Upper lobe of left lung (tissue), 4 donors: ENCODE measurements at regions not wholly inside any gene's neighbourhood (a gene's known extent, or its start where the extent isn't known, plus 50 kb on each side); places are given as distances from the start of the nearest gene placed in this dataset.

Experiments used
- CTCF ChIP-seq, 6 experiments: fragments of 450-650 bp in 4 of 6; fragments of 200-600 bp in 2 of 6; sonication (generic) in 2 of 6; IDR thresholded peaks; one replicate each; pipeline ENCODE4 v1.5.1; 2016 to 2019; ENCODE audit warnings: antibody characterized with exemption in 6 of 6
- EP300 ChIP-seq, 4 donors: sonication (generic); formaldehyde crosslinking; IDR thresholded peaks; one replicate each; pipeline ENCODE4 v1.5.1; 2017; ENCODE audit warnings: antibody characterized with exemption in 4 of 4, control low read depth in 2 of 4
- POLR2A ChIP-seq, 4 donors: fragments of 450-650 bp; IDR thresholded peaks; one replicate each; pipeline ENCODE4 v1.5.1; 2016 to 2017; ENCODE audit warnings: antibody characterized with exemption in 4 of 4, mild to moderate bottlenecking in 2 of 4
- POLR2AphosphoS5 ChIP-seq, 2 donors: sonication (generic); formaldehyde crosslinking; IDR thresholded peaks; one replicate each; pipeline ENCODE4 v1.5.1; 2017; ENCODE audit warnings: antibody characterized with exemption in 2 of 2

GRCh38 chr1:232705815-232706575, 76.1 kb upstream of the SIPA1L2 start:
- TF ChIP-seq EP300 (IDR thresholded peaks at IDR 0.05) (no peak), CTCF (IDR thresholded peaks at IDR 0.05) (no peak), POLR2AphosphoS5 (IDR thresholded peaks at IDR 0.05) (no peak), POLR2A (IDR thresholded peaks at IDR 0.05) (no peak)
